Omental fat pad (tissue), 3 donors: ENCODE measurements at regions not wholly inside any gene's neighbourhood (a gene's known extent, or its start where the extent isn't known, plus 50 kb on each side); places are given as distances from the start of the nearest gene placed in this dataset.

Source experiments
- ATAC-seq: fragments of 150-250 bp; one replicate; pipeline ENCODE4 v1.9.1; 2016; ENCODE audit warnings: mild to moderate bottlenecking, moderate library complexity; ENCODE audit not compliant: low FRiP score
- DNase-seq: peaks from one replicate; pipeline ENCODE4 v3.0.0-alpha.2; 2019; ENCODE audit warnings: low spot score
- CTCF ChIP-seq, 3 donors: fragments of 450-650 bp; IDR thresholded peaks; one replicate each; pipeline ENCODE4 v1.5.1; 2016 to 2017; ENCODE audit warnings: antibody characterized with exemption in 3 of 3, mild to moderate bottlenecking in 3 of 3, moderate library complexity in 2 of 3

GRCh38 chr7:8809320-8809719, 375.9 kb downstream of the NXPH1 start:
- no peak for TF ChIP-seq CTCF (IDR thresholded peaks at IDR 0.05)
- no peak for DNase-seq
- no peak for ATAC-seq

- ATAC-seq (peak; percentile 44), DNase-seq (no peak)
- no peak for TF ChIP-seq CTCF (IDR thresholded peaks at IDR 0.05)
These were observed 384.1 kb downstream of the NXPH1 start for GRCh38 chr7:8817448-8818036.

DNA sequence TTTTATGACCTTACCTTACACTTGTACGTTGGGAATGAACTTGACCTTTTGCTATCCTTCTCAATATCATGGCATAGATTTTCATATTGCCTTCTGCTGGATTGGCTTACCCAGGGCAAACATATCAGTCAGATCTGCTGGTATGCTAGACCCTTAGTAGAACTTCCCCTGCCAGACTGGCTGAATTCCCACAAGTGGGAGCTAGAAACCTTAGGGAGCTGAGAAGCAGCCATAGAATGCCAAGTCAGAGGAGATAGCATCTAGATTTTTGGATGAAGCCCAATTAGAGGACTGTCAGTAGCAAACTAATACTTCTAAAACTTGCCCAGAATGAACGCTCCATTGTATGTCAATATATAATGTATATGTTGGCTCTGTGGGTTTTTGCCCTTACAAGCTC, 385.0 kb downstream of the NXPH1 start:
- ATAC-seq (no peak), DNase-seq (no peak)

DNA sequence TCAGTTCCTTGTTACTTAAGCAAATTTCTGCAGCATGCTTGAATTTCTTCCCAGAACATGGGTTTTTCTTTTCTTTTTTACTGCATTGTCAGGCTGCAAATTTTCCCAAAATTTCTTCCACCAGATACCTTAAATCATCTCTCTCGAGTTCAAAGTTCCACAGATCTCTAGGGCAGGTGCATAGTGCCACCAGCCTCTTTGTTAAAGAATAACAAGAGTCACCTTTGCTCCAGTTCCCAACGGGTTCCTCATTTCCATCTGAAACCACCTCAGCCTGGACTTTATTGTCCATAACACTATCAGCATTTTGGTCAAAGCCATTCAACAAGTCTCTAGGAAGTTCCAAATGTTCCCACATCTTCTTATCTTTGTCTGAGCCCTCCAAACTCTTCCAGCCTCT, 389.2 kb downstream of the NXPH1 start:
- DNase-seq = no peak
- no peak for ATAC-seq
- no peak for TF ChIP-seq CTCF (IDR thresholded peaks at IDR 0.05)

More for the DNA sequence above, 385.0 kb downstream of the NXPH1 start:
- TF ChIP-seq CTCF (IDR thresholded peaks at IDR 0.05) = no peak

- ATAC-seq (no peak), DNase-seq (no peak)
- TF ChIP-seq CTCF (IDR thresholded peaks at IDR 0.05) = no peak
These were observed 390.1 kb downstream of the NXPH1 start for GRCh38 chr7:8823486-8823885.

DNA sequence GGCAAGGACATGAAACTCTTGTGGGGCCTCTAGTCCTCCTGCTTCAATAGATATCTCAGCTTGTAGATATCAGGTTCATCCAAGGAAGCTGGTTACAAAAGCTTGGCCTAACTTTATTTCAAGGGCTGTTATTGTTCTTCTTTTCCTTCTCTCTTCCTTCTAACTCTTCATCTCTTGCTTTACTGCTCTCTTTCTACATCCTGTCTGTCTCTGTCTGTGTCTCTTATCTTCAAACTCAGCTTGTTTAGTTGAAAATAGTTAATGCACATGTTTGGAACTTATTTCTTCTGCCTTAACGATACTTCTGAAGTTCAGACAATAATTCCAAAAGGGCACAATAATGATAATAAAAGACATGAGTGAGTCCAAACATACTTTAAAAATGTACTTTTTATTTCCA, 393.9 kb downstream of the NXPH1 start:
- ATAC-seq (no peak), DNase-seq (no peak)
- no peak for TF ChIP-seq CTCF (IDR thresholded peaks at IDR 0.05)

DNA sequence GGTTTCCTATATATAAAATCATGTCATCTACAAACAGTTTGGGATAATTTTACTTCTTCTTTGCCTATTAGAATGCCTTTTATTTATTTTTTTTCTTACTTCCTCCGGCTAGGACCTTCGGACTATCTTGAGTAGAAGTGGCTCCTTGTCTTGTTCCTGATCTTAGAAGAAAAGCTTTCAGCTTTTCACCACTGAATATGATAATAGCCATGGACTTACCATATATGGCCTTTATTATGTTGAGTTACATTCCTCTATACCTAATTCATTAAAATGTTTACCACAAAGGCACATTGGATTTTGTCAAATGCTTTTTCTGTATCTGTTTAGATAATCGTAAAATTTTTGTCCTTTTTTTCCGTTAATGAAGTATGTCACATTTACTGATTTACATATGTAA, 395.7 kb downstream of the NXPH1 start:
- DNase-seq = no peak
- no peak for ATAC-seq
- TF ChIP-seq CTCF (IDR thresholded peaks at IDR 0.05) = no peak
